GM13977 (cell line): ENCODE measurements at regions not wholly inside any gene's neighbourhood (a gene's known extent, or its start where the extent isn't known, plus 50 kb on each side); places are given as distances from the start of the nearest gene placed in this dataset.

Source experiments
- DNase-seq: peaks from one replicate; pipeline ENCODE4 v3.0.0; 2012; ENCODE audit warnings: low spot score
- in situ Hi-C: fragments of 300-500 bp; cut with MboI; formaldehyde crosslinking; loops from one replicate; pipeline ENCODE4 v1.12.0; 2022; ENCODE audit warnings: low sequenced_read_pairs, low pct_unique_long_range_greater_than_20kb, mixed read lengths, inconsistent platforms; ENCODE audit not compliant: unreplicated experiment
- TF ChIP-seq, protein P1 (sequence below): IDR thresholded peaks from 2 replicates; pipeline ENCODE4 v1.5.1; 2012; ENCODE audit warnings: mild to moderate bottlenecking, control low read depth; ENCODE audit not compliant: insufficient read depth; ENCODE audit errors: extremely low read depth, missing control alignments

DNA sequence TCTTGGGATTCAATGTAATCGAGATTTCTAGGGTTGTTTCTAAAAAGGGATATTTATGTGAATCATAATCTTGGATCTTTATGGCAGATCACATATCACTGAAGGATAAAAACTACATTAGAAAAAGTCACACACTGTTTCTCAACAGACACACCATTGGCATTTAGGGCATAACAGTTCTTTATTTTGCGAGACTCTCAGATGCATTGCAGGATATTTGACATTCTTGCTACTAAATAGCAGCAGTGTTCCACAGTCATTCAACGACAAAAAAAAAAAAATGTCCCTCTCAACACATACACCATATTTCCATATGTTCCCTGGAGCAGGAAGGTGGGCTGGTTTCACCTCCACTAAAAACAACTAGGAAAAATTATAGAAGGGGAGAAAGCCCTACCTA lies 243.4 kb upstream of the PCDH18 start:
- no peak for DNase-seq
- in situ Hi-C loops, result no loop called here

DNA sequence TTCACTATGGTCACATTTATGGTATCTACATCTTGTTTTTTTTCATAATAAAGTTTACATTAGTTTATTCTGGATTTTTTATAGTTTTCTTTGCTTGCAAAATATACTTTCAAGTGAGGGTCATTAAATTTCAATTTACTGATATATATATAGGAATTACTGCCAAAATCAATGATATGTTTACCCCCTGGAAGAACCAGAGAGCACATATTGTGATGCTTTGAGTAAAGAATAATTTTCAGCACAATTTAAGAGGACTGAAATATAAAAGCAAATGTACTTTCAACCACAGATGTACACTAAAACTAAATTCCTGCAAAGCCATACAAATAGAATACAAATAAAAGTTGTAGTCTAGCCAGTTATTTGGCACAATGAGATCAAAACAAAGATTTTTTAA lies 242.2 kb upstream of the PCDH18 start:
- TF ChIP-seq, protein P1, sequence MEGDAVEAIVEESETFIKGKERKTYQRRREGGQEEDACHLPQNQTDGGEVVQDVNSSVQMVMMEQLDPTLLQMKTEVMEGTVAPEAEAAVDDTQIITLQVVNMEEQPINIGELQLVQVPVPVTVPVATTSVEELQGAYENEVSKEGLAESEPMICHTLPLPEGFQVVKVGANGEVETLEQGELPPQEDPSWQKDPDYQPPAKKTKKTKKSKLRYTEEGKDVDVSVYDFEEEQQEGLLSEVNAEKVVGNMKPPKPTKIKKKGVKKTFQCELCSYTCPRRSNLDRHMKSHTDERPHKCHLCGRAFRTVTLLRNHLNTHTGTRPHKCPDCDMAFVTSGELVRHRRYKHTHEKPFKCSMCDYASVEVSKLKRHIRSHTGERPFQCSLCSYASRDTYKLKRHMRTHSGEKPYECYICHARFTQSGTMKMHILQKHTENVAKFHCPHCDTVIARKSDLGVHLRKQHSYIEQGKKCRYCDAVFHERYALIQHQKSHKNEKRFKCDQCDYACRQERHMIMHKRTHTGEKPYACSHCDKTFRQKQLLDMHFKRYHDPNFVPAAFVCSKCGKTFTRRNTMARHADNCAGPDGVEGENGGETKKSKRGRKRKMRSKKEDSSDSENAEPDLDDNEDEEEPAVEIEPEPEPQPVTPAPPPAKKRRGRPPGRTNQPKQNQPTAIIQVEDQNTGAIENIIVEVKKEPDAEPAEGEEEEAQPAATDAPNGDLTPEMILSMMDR, result no peak
- no peak for DNase-seq
- in situ Hi-C loops, result no loop called here

More for the DNA sequence above, 243.4 kb upstream of the PCDH18 start:
- TF ChIP-seq, protein P1, result no peak

DNA sequence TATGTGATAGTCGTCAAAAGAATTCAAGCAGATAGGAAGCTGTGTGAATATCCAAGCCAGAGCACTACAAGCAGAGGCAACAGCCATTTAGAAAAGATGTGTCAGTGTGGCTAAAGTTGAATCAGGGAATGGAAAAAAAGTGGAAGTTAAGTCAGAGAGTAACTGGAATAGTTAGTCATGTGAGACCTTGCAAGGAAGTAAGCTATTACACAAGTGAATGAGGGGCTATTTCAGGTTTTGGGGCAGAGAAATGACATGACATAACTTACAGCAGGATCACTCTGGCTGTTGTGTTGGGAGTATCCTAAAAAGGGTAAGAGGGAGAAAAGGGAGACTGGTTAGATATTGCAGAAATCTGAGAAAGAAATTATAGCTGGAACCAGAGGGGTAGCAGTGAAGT lies 236.6 kb upstream of the PCDH18 start:
- TF ChIP-seq, protein P1, result no peak
- in situ Hi-C loops, result no loop called here
- no peak for DNase-seq

DNA sequence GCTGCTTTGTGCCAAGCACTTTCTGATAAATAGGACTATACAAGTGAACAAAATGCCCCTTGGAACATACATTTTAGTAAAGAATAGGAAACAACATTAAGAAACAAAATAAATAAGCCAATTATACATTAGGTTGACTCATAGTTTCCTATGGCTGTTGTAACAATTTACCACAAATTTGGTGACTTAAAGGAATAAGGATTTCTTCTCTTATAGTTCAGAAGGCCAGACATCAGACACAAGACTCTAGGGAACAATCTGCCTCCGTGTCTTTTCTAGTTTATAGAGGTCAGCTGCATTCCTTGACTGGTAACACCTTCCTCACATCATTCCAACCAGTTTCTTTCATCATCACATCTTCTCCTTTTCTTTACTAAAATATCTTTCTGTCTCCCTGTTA lies 235.9 kb upstream of the PCDH18 start:
- TF ChIP-seq, protein P1, result no peak
- DNase-seq, result no peak
- in situ Hi-C loops, result no loop called here

DNA sequence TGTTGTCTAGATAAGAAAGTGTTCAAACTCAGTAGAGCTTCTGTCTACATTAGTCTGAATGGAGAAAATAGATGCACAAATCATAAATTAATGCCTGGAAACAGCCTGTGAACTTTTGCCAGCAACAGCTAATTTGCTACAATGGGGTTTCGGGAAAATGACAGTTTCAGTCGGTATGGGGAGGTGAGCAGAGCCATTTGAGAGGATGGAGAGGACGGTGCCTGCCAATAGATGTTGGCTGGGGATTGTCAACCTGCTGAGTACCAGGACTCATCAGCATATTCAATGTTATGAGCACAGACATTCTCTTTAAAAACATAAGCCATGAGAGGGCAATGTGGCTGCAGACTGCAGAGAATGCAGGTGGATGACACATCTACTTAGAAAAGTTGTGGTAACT lies 230.3 kb upstream of the PCDH18 start:
- no peak for DNase-seq
- TF ChIP-seq, protein P1, result no peak
- in situ Hi-C loops, result no loop called here

- DNase-seq, result no peak
- in situ Hi-C loops, result no loop called here
- TF ChIP-seq, protein P1, result no peak
These were observed 222.6 kb upstream of the PCDH18 start for GRCh38 chr4:137754652-137755471.
